ENCODE measurements at regions not wholly inside any gene's neighbourhood (a gene's known extent, or its start where the extent isn't known, plus 50 kb on each side); places are given as distances from the start of the nearest gene placed in this dataset.

- TF ChIP-seq CTCF (IDR thresholded peaks at IDR 0.05) (no peak), EP300 (IDR thresholded peaks at IDR 0.05) (no peak), POLR2A (IDR thresholded peaks at IDR 0.05) (no peak), POLR2AphosphoS5 (IDR thresholded peaks at IDR 0.05) (no peak)
Measured at GRCh38 chr7:13288516-13288915, 601.1 kb downstream of the ARL4A start.

Measured in stomach (tissue), 4 donors.